ENCODE measurements at regions not wholly inside any gene's neighbourhood (a gene's known extent, or its start where the extent isn't known, plus 50 kb on each side); places are given as distances from the start of the nearest gene placed in this dataset.

DNA sequence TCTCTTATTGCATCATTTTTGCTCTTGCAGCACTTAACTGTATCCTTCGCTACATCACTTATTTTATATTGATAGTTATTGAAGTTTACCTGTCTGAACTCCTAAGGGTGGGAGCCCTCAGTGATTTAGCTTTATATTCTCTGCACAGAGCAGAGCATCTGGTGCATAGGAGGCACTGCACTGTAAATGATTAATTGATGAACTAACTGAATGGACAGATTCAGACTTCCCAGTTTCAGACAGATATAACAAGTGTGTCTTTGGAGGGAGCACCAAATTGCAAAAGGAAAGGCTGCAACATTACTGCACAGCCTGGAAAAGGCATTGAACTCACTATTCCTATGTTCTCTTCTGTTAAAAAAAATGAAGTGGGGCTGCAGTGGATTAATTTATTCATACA lies 160.3 kb downstream of the EDN1 start:
- TF ChIP-seq, protein P1, sequence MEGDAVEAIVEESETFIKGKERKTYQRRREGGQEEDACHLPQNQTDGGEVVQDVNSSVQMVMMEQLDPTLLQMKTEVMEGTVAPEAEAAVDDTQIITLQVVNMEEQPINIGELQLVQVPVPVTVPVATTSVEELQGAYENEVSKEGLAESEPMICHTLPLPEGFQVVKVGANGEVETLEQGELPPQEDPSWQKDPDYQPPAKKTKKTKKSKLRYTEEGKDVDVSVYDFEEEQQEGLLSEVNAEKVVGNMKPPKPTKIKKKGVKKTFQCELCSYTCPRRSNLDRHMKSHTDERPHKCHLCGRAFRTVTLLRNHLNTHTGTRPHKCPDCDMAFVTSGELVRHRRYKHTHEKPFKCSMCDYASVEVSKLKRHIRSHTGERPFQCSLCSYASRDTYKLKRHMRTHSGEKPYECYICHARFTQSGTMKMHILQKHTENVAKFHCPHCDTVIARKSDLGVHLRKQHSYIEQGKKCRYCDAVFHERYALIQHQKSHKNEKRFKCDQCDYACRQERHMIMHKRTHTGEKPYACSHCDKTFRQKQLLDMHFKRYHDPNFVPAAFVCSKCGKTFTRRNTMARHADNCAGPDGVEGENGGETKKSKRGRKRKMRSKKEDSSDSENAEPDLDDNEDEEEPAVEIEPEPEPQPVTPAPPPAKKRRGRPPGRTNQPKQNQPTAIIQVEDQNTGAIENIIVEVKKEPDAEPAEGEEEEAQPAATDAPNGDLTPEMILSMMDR (IDR thresholded peaks at IDR 0.05), result no peak
- TF ChIP-seq EZH2phosphoT487 (IDR thresholded peaks at IDR 0.05), result no peak
